ENCODE measurements at regions not wholly inside any gene's neighbourhood (a gene's known extent, or its start where the extent isn't known, plus 50 kb on each side); places are given as distances from the start of the nearest gene placed in this dataset.
"Not testable (repeated sequence)": the region's sequence is repeated elsewhere in the genome, so short reads cannot be mapped to it uniquely, and the experiment has no call there.

GRCh38 chr2:111454404-111454803 lies 333.7 kb downstream of the BCL2L11 start:
- peak; percentile 46 for TF ChIP-seq CTCF (IDR thresholded peaks at IDR 0.05)
- not testable (repeated sequence) for H3K36me3 ChIP-seq; H3K27me3 ChIP-seq; H3K4me3 ChIP-seq (ENCODE audit: low read depth in 1 of 2, low read length in 1 of 2); H3K9me3 ChIP-seq
- peak overlapping the region; percentile 91 for H3K27ac ChIP-seq
- H3K4me1 ChIP-seq (ENCODE audit: control insufficient read depth in 1 of 2, insufficient read depth in 1 of 2, low read depth in 1 of 2, low read length in 1 of 2) = peaks cover 11 to 13% of the 10 kb centered on the region in 2 experiments

GRCh38 chr2:111455016-111456015 lies 334.6 kb downstream of the BCL2L11 start:
- peak overlapping the region; percentile 91 for H3K27ac ChIP-seq
- H3K36me3 ChIP-seq; H3K4me3 ChIP-seq (ENCODE audit: low read depth in 1 of 2, low read length in 1 of 2); H3K27me3 ChIP-seq; H3K9me3 ChIP-seq: not testable (repeated sequence)
- peaks cover 11 to 13% of the 10 kb centered on the region in 2 experiments for H3K4me1 ChIP-seq (ENCODE audit: control insufficient read depth in 1 of 2, insufficient read depth in 1 of 2, low read depth in 1 of 2, low read length in 1 of 2)

DNA sequence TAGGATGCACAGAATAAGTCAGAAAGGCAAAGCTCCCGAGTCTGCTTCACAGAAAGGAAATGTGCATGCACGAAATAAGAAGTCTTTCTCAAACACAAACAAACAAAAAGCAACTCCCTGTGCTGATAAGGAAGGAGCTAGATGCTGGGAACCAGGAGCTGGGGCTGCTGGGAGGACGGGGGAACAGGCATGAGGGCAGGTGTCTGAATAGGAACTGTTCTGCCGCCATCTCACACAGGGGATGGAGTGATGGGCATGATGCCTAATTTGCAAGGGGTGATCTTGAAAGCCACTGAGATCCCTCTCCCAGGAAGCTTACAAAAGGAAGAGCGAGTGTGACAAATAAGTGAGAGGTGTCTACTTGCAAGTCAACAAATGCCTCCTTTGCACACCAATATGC lies 336.5 kb downstream of the BCL2L11 start:
- not testable (repeated sequence) for H3K36me3 ChIP-seq; H3K9me3 ChIP-seq; H3K27me3 ChIP-seq; H3K27ac ChIP-seq; H3K4me3 ChIP-seq (ENCODE audit: low read depth in 1 of 2, low read length in 1 of 2)
- peaks cover 11 to 13% of the 10 kb centered on the region in 2 experiments for H3K4me1 ChIP-seq (ENCODE audit: control insufficient read depth in 1 of 2, insufficient read depth in 1 of 2, low read depth in 1 of 2, low read length in 1 of 2)

DNA sequence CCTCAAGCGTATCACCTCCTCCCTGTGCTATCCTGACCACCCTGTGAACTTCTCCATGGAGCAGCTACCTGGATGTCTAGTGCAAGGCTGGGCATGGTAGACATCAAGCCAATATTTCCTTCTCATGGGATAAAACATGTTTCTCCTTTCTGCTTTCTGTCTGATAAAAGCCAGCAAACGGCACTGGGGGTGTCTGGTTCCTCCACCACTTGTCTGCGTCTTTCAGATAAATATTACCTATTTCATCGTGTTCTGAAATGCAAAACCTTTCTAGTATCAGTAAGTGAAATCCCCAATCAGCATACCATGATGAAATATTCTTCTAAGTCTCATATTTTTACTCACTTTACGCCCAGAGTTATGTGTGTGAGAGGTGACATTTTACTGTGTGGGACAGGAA lies 340.2 kb downstream of the BCL2L11 start:
- peaks cover 9 to 19% of the 10 kb centered on the region in 2 experiments for H3K4me1 ChIP-seq (ENCODE audit: control insufficient read depth in 1 of 2, insufficient read depth in 1 of 2, low read depth in 1 of 2, low read length in 1 of 2)
- not testable (repeated sequence) for H3K9me3 ChIP-seq; H3K27ac ChIP-seq; H3K27me3 ChIP-seq; H3K4me3 ChIP-seq (ENCODE audit: low read depth in 1 of 2, low read length in 1 of 2); H3K36me3 ChIP-seq

DNA sequence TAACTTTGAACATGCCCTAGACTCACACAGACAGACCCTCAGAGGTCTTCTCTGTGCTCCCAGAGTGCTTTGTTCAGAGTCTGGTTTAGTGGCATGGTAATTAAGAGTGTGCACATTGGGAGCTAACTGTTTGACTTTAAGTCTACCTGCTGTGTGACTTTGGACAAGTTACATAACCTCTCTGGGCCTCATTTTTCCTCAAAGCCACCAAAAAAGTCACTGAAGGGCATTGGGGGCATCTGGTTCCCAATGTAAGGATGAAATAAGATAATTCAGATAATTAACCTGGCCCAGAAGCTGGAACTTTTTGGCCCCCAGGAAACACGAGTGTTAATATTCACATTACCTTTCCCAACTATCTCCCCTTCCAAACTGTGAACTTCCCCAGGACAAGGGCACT lies 341.1 kb downstream of the BCL2L11 start:
- H3K27me3 ChIP-seq; H3K4me3 ChIP-seq (ENCODE audit: low read depth in 1 of 2, low read length in 1 of 2); H3K9me3 ChIP-seq; H3K36me3 ChIP-seq; H3K27ac ChIP-seq: not testable (repeated sequence)
- H3K4me1 ChIP-seq (ENCODE audit: control insufficient read depth in 1 of 2, insufficient read depth in 1 of 2, low read depth in 1 of 2, low read length in 1 of 2) = peaks cover 16 to 27% of the 10 kb centered on the region in 2 experiments

GRCh38 chr2:111462572-111462971 lies 341.9 kb downstream of the BCL2L11 start:
- H3K4me3 ChIP-seq (ENCODE audit: low read depth in 1 of 2, low read length in 1 of 2); H3K9me3 ChIP-seq; H3K36me3 ChIP-seq; H3K27me3 ChIP-seq: not testable (repeated sequence)
- Histone ChIP-seq H3K27ac (peak overlapping the region; percentile 39), H3K4me1 (ENCODE audit: control insufficient read depth in 1 of 2, insufficient read depth in 1 of 2, low read depth in 1 of 2, low read length in 1 of 2) (peaks cover 17 to 31% of the 10 kb centered on the region in 2 experiments)

DNA sequence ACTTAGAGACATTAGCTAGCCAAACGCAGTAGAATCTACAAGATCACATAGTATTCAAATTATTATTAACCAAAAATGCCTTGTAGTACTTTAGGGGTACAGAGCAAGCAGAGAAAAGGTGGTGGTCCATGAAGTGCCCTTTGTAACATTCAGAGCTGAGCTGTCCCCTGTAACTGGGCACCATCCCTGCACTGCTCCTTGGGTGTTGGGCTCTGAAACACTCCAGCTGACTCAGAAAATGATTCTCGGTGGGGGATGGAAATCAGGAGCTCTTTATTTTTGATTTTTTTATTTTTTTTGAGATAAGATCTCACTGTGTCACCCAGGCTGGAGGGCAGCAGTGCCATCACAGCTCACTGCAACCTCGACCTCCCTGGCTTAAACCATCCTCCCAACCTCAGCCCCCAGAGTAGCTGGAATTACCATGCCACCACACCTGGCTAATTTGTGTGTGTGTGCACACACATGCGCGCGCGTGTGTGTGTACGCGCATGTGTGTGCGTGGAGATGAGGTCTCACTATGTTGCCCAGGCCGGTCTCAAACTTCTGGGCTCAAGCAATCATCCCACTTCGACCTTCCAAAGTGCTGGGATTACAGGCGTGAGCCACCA lies 342.6 kb downstream of the BCL2L11 start:
- not testable (repeated sequence) for H3K27me3 ChIP-seq; H3K4me3 ChIP-seq (ENCODE audit: low read depth in 1 of 2, low read length in 1 of 2); H3K9me3 ChIP-seq; H3K36me3 ChIP-seq
- peak overlapping the region; percentile 78 for H3K27ac ChIP-seq
- H3K4me1 ChIP-seq (ENCODE audit: control insufficient read depth in 1 of 2, insufficient read depth in 1 of 2, low read depth in 1 of 2, low read length in 1 of 2) = peaks cover 17 to 31% of the 10 kb centered on the region in 2 experiments

DNA sequence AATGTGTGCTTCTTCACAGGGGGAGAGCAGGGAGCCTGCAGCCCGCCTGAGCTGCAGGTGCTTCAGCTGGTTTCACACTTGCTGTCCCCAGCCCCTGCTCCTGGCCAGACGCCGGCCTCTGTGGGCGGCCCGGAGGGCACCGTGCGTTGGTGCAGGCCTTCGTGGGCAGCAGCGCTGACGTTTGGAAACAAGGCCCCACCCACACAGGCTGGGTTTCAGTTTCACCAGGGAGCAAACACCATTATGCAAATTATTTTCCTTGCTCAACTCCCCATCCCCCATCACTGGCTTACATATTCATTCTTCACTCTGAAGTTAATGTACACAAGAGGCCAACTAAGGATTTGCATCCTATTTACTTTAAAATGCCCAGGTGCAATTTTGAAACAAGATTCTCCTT lies 343.2 kb downstream of the BCL2L11 start:
- Histone ChIP-seq H3K4me1 (ENCODE audit: control insufficient read depth in 1 of 2, insufficient read depth in 1 of 2, low read depth in 1 of 2, low read length in 1 of 2) (peaks cover 17 to 31% of the 10 kb centered on the region in 2 experiments), H3K27ac (peak overlapping the region; percentile 78)
- H3K4me3 ChIP-seq (ENCODE audit: low read depth in 1 of 2, low read length in 1 of 2); H3K9me3 ChIP-seq; H3K27me3 ChIP-seq; H3K36me3 ChIP-seq: not testable (repeated sequence)
- peak; percentile 12 for TF ChIP-seq CTCF (IDR thresholded peaks at IDR 0.05)

GRCh38 chr2:111464367-111464766 lies 343.7 kb downstream of the BCL2L11 start:
- not testable (repeated sequence) for H3K36me3 ChIP-seq

DNA sequence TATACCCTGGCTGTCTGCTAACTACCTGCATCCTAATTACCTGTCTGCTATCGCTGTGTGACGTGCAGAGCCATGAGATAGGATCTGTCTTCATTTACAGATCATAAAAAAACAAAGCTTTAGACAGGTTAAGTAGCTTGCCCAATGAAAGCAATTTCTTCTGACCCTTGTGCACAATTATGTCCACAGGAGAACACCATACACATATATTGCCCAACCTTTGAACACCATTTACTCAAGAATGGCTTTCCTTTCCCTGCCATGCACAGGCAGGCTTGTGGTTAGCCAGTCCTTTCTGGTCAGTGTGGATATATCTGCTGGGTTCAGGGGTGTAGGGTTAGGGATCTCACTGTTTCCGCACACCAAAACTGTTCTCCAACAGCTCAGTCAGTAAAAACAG lies 344.8 kb downstream of the BCL2L11 start:
- H3K4me3 ChIP-seq (ENCODE audit: low read depth in 1 of 2, low read length in 1 of 2); H3K9me3 ChIP-seq; H3K27me3 ChIP-seq; H3K36me3 ChIP-seq: not testable (repeated sequence)
- peaks cover 17 to 31% of the 10 kb centered on the region in 2 experiments for H3K4me1 ChIP-seq (ENCODE audit: control insufficient read depth in 1 of 2, insufficient read depth in 1 of 2, low read depth in 1 of 2, low read length in 1 of 2)
- peak overlapping the region; percentile 74 for H3K27ac ChIP-seq

More at GRCh38 chr2:111464367-111464766, 343.7 kb downstream of the BCL2L11 start:
- H3K9me3 ChIP-seq; H3K4me3 ChIP-seq (ENCODE audit: low read depth in 1 of 2, low read length in 1 of 2); H3K27me3 ChIP-seq: not testable (repeated sequence)
- H3K27ac ChIP-seq = peak overlapping the region; percentile 74
- peaks cover 17 to 31% of the 10 kb centered on the region in 2 experiments for H3K4me1 ChIP-seq (ENCODE audit: control insufficient read depth in 1 of 2, insufficient read depth in 1 of 2, low read depth in 1 of 2, low read length in 1 of 2)

- not testable (repeated sequence) for H3K36me3 ChIP-seq; H3K9me3 ChIP-seq; H3K27me3 ChIP-seq; H3K4me3 ChIP-seq (ENCODE audit: low read depth in 1 of 2, low read length in 1 of 2)
- Histone ChIP-seq H3K4me1 (ENCODE audit: control insufficient read depth in 1 of 2, insufficient read depth in 1 of 2, low read depth in 1 of 2, low read length in 1 of 2) (peaks cover 17 to 31% of the 10 kb centered on the region in 2 experiments), H3K27ac (peak overlapping the region; percentile 58)
Observed at GRCh38 chr2:111466744-111467143, 346.0 kb downstream of the BCL2L11 start.

Data from neutrophil (primary cell).